ENCODE measurements at regions not wholly inside any gene's neighbourhood (a gene's known extent, or its start where the extent isn't known, plus 50 kb on each side); places are given as distances from the start of the nearest gene placed in this dataset.

DNA sequence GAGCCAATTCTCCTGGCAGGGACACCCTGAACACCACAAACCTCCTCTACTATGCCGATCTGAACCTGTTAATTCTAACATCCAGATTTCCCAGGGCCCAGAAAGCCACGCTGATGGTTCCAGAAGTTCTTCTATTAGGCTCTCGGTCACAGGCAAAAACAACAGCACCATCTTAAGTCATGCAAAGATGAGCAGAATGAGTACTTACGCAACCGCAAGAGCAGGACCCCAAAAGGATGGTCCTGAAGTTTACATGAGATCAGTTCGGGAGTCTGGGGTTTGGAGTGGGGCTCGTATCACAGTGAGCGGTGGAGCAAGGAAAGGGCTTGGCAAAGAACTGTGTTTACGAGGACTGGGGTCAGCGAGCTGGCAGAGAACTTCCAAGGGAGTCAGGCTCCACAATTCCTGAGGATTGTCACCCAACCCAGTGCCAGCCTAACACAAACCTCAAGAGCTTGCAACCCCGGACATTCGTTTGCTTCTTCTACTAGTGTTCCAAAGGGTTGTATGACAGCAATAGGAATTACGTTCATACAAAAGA is 532.6 kb downstream of the TNS3 start:
- in situ Hi-C loops (cut with HindIII; ENCODE audit: low sequenced_read_pairs), result no loop called here

DNA sequence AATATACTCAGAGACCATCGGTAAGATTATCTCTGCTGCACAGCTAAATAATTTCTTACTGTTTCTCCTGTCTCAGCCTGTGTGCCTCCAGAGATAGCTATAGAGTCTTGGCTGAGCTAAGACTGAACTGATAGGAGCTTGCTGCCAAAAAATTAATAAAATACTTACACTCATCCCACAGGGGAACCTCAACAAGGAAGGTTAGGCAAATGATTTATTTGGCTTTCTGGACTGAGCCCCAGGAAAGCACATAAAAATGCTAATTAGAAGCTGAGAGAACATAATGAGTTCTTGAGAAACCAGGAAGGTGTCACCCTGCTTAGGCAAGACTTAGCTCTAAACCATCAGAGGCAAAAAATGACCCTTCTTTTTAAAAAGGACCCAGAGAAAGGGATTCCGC is 534.5 kb downstream of the TNS3 start:
- in situ Hi-C loops (cut with HindIII; ENCODE audit: low sequenced_read_pairs), result no loop called here

DNA sequence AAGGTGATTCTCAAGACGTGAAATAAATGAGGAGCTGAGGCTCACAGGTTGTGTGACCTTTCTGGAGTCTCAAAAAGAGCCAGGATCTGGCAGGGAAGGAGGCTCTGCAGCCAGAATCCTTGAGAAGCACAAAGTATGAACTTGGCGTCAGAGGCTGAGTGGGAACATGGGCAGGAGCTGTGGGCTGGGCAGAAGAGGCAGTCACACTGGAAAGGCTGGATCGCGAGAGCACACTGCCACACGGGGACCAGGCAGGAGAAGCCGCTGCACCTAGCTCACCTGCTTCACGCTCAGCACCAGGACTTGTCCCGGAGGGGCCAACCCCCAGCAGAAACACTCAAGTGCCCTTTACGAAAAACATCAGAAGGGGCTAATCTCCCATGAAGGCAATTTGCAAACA is 535.0 kb downstream of the TNS3 start:
- in situ Hi-C loops (cut with HindIII; ENCODE audit: low sequenced_read_pairs), result no loop called here

- in situ Hi-C loops (cut with HindIII; ENCODE audit: low sequenced_read_pairs), result no loop called here
These were observed 536.5 kb downstream of the TNS3 start for GRCh38 chr7:47045207-47046051.

DNA sequence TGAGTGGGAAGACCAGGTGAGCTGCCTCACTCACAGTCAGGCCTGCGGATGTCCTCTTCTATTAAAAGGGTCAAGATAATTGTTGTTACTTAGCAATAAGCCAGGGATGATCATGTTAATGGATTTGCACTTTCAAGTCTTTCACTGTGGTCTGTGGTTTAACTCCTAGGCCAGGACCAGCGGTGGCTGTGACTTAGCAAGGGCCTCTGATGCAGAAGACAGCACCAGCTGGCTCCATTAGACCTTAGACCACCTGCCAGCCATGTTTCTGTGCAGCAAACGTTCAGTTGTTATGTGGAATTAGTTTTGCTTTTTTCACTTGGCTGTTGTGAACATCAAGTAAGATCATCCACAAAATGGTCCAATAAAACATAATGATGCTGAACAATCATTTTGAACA is 537.3 kb downstream of the TNS3 start:
- in situ Hi-C loops (cut with HindIII; ENCODE audit: low sequenced_read_pairs), result no loop called here

GRCh38 chr7:47043304-47043703 is 538.6 kb downstream of the TNS3 start:
- in situ Hi-C loops (cut with HindIII; ENCODE audit: low sequenced_read_pairs), result no loop called here

DNA sequence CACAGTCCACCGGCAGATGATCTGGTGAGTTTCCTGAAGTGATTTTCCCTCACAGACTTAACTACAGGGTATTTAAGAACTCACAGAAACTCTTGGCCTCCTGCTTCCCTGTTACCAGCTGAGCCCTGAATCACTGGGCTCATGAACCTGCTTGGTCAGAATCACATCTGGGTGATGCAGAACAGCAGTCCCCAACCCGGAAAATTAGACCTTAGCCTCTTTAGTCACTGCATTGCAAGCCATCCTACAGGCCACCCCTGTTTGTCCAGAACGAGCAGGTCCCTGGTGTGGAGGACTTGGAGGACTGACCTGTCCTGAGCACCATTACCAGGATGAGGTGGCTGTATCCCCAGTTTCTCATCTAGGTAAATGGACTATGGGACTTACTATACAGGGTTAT is 539.2 kb downstream of the TNS3 start:
- in situ Hi-C loops (cut with HindIII; ENCODE audit: low sequenced_read_pairs), result no loop called here

DNA sequence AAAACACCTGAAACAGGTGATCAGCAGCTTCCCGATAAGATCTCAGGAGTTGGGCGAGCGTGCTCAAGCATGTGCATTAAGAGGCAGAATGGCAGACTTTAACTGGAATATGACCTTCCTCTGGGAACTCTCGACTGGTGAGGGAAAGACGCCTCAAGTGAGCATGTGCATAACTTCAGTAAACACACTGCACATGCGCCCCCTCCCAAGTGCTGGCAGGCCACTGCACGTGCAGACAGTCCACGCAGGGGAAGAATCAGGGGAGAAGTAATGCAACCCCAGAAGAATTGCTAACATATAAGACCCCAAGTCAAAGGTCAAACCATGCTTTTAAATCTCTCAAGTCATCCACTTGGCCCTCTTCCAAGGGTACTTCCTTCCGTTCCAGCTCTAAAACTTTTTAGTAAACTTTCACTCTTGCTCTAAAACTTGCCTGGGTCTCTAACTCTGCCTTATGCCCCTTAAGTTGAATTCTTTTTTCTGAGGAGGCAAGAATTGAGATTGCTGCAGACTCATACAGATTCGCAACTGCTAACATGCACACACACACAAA is 541.0 kb downstream of the TNS3 start:
- in situ Hi-C loops (cut with HindIII; ENCODE audit: low sequenced_read_pairs), result no loop called here

DNA sequence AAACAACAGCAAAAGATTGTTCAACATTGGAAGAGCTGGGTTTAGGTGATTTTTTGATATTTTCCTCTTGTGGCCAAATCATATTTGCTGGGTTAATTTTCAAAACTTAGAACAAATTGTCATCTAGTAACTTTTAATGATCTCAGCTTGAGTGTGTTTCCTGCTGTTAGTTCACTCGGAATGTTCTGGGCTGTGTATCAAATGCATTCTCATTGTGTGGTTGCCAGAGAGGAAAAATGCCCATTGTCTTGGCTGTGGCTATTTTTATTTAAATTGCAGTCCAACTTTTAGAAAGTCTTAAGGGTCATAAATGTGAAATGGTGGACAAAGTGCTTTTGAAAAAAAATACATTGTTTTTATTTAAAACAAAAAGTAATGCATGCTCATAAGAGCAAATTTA is 542.0 kb downstream of the TNS3 start:
- in situ Hi-C loops (cut with HindIII; ENCODE audit: low sequenced_read_pairs), result no loop called here

DNA sequence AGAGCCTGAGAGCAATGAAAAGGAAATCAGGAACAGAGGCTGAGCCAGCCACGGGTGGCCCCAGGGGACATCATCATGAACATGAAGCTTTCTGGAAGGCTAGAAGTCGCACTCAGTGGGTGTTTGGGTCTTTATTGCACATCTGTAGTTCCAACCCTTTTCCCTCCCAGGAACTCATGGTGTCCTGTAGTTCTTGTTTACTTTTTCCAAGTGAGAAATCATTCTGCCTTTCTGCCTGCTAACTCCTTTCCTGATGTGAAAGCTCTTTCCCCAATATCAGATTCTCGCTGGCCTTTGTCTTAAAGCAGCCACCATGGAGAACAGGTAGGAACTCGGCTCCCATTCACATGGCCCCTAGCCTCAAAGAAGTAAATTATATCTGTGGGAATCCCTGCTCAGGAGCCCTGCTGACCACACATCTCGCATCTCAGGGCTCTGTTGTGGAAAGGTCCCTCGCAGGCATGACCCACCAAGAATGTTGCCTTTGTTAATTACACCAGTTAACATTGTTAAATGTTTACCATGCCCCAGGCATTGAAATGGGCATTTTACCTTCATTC is 542.7 kb downstream of the TNS3 start:
- in situ Hi-C loops (cut with HindIII; ENCODE audit: low sequenced_read_pairs), result no loop called here

GRCh38 chr7:47038621-47039020 is 543.3 kb downstream of the TNS3 start:
- in situ Hi-C loops (cut with HindIII; ENCODE audit: low sequenced_read_pairs), result no loop called here

DNA sequence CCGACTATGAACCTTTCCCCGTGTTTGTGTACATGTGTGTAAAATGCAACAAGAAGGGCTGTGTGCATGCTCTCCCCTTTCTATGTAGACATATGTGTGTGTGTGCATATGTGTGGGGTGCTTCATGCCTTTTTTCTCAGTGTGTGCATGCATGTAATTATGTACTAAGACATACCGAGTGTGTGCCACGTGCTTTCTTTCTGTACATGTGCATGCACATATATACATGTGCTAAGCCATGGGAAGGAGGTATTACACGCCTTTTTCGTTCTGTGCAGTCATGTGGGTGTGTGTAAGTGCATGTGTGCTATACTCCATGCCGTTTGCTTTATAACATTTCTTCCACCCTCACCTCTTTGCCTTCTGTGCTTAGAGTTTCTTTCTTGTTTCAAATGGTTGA is 544.3 kb downstream of the TNS3 start:
- in situ Hi-C loops (cut with HindIII; ENCODE audit: low sequenced_read_pairs), result no loop called here

GRCh38 chr7:47036909-47037308 is 545.0 kb downstream of the TNS3 start:
- in situ Hi-C loops (cut with HindIII; ENCODE audit: low sequenced_read_pairs), result no loop called here

DNA sequence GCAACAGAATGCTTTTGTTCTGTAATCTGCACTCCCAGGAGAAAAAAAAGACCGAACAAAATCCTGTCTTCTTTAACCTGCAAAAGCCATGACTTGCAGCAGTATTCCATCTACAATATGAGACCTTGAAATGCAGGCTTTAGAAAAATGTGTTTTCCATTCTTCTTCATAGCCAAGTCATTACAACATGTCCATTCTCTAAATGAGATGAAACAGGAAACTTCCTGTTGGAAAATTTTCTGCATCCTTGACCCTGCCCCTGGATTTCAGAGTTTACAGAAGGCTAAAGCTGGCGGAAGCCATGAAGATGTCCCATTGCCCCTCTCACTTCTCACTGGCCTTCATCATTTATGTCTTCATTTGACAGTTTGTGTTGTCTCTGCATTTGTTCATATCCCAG is 546.4 kb downstream of the TNS3 start:
- in situ Hi-C loops (cut with HindIII; ENCODE audit: low sequenced_read_pairs), result no loop called here

DNA sequence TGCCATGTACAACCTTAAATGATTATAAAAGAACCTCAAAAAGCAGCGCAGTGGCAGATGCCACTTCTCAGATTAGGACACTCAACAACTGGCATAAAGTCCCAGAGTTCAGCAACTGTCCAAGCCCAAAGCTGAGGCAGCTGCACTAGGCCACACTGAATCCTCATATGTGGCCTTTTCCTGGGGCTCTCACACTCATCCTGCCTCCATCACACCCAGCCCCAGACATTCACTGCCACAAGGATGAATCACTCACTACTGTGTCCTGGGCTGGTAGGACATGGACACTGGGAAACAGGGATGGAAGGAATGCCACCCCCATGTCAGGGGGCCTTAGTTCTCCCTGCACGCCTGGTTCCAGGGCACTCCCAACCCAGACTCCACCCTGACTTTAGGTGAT is 547.7 kb downstream of the TNS3 start:
- in situ Hi-C loops (cut with HindIII; ENCODE audit: low sequenced_read_pairs), result no loop called here

GRCh38 chr7:47032536-47032908 is 549.4 kb downstream of the TNS3 start:
- in situ Hi-C loops (cut with HindIII; ENCODE audit: low sequenced_read_pairs), result no loop called here

DNA sequence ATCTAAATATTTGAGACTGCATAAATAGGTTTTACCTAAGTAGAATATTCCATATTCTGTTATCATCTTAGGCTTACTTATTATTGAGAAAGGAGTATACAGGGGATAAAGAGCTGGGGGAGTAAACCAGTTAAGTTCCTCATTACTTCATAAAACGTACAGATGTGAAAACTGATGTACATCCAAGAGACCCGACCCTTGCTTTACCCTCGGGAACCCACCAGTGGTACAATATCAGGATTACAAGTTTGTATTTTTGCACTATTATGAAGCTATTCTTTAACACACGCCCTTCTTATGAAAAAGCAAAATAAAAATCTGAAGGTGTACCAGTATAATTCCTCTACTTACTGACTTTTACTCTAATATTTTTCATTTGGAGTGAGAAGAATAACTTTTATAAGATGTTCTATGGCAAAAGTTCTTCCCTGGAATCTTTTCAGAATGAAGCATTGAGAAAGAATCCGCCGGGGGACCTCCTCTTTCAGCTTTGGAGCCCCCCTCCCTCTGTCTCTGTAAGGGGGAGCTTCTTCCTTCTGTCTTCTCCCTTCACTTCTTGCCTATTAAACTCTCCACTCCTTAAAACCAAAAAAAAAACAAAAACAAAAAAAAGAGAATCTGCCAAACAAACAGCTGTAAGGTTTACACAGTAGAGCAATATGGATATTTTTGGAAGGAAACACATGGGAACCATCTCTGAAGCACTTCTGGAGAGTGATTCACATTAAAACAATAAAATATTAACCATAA is 550.0 kb downstream of the TNS3 start:
- in situ Hi-C loops (cut with HindIII; ENCODE audit: low sequenced_read_pairs), result no loop called here

GRCh38 chr7:47028284-47028683 is 553.6 kb downstream of the TNS3 start:
- in situ Hi-C loops (cut with HindIII; ENCODE audit: low sequenced_read_pairs), result no loop called here

GRCh38 chr7:47027695-47028240 is 554.1 kb downstream of the TNS3 start:
- in situ Hi-C loops (cut with HindIII; ENCODE audit: low sequenced_read_pairs), result no loop called here

DNA sequence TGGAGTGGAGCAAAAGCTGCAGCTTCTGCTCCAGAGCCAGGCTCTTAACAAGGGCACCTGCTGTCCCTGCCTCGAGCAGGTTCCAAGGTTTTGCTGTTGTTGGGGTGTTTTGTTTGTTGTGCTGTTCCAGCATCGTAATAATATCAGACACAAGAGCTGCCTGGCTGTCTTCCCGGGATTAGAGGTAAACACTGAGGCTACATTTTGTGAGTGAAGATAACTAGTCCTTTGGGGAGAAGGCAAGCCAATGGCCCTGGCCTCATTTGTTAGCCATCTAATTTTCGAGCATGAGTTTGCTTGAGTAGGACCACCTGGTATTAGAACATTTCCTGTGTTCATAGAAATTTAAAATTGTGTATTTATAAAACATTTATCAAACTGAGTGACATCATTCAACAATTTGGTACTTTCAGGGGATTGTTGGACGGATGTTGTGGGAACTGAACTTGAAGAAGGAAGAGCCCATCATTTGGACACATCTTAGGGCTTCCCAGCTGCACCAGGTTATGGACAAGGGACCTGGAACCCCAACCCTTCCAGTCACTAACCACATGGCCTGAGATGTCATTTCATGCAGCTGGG is 555.0 kb downstream of the TNS3 start:
- in situ Hi-C loops (cut with HindIII; ENCODE audit: low sequenced_read_pairs), result no loop called here

DNA sequence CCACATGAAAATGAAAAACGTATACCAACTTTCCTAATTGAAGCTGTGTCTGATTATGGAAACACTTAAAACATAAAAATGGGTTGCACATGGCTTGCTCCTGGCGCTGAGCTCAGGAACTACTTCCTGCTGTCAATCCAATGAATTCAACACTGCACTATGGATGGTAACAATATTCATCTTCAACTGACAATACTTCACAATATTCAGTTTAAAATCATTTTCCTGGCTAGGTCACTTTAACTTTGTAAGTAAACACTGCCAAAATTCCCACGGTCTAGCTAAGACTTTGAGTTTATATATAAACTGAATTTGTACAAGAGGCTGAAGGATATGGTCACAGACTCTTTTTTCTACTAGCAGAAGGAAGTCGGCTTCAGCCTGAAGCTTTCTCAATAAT is 556.9 kb downstream of the TNS3 start:
- in situ Hi-C loops (cut with HindIII; ENCODE audit: low sequenced_read_pairs), result no loop called here
